ENCODE measurements at regions not wholly inside any gene's neighbourhood (a gene's known extent, or its start where the extent isn't known, plus 50 kb on each side); places are given as distances from the start of the nearest gene placed in this dataset.

DNA sequence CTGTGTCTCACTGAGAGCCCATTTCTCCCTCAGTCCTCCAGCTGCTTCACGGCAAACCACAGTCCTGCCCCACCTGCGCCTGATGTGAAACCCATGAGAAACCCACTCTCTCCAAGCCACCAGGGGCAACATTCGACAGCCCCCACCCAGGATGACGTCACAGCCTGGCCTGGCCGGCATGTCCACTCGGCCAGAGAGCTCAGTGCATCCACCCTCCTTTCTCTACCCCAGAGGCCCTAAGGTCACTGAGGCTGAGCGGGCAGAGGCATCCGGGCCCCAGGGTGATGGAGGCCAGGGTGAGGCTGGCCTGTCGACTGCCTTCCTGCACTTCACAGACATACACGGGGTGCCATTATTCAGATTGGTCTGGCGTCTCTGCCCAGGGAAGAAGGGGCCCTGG, 402.7 kb upstream of the MYT1L start:
- H3K23me2 ChIP-seq (ENCODE audit: low read depth, low read length): no peaks in the 10 kb centered on the region
- no peak overlapping the region for H3K9ac ChIP-seq (replicated peaks in 1 of 4; ENCODE audit: extremely low read depth in 1 of 4, low read depth in 3 of 4, low read length in 3 of 4)
- H2AK5ac ChIP-seq (ENCODE audit: low read depth, low read length): no peak overlapping the region
- no peaks in the 10 kb centered on the region for H3K9me3 ChIP-seq (ENCODE audit: insufficient read depth in 2 of 2, low read depth in 1 of 2, low read length in 1 of 2)
- no peak overlapping the region for H2BK20ac ChIP-seq (ENCODE audit: low read length)
- no peak overlapping the region for H3K23ac ChIP-seq (ENCODE audit: insufficient read length)
- no peak overlapping the region for H2BK12ac ChIP-seq (ENCODE audit: low read depth, low read length)
- H3K14ac ChIP-seq (ENCODE audit: insufficient read length): no peak overlapping the region
- no peak overlapping the region for H4K8ac ChIP-seq (ENCODE audit: extremely low read depth, insufficient read depth, low read length)
- H4K91ac ChIP-seq (replicated peaks; ENCODE audit: insufficient read length, low read length): no peak overlapping the region
- no peaks in the 10 kb centered on the region for H3K79me1 ChIP-seq (ENCODE audit: low read depth, low read length)
- no peak overlapping the region for H3K56ac ChIP-seq (replicated peaks; ENCODE audit: insufficient read length, low read depth, low read length)
- H3K4me3 ChIP-seq (ENCODE audit: extremely low read depth in 1 of 4, insufficient read depth in 2 of 4, low read depth in 3 of 4, low read length in 4 of 4): no peak overlapping the region
- H2BK120ac ChIP-seq (replicated peaks; ENCODE audit: low read depth, low read length): no peak overlapping the region
- H3K27me3 ChIP-seq (replicated peaks in 1 of 4; ENCODE audit: control insufficient read depth in 3 of 4, extremely low read depth in 1 of 4, insufficient read depth in 3 of 4, low read length in 3 of 4): no peaks in the 10 kb centered on the region
- FAIRE-seq: no peak
- H3K4me1 ChIP-seq (replicated peaks in 1 of 4; ENCODE audit: control insufficient read depth in 3 of 4, insufficient read depth in 4 of 4, low read length in 3 of 4): no peaks in the 10 kb centered on the region
- POLR2A ChIA-PET (ENCODE audit: partially characterized antibody): no interaction called here
- H3K18ac ChIP-seq (ENCODE audit: extremely low read depth, low read length): no peak overlapping the region; the same call in 1 of the 2 replicates
- no peaks in the 10 kb centered on the region for H3K36me3 ChIP-seq (ENCODE audit: control insufficient read depth in 2 of 4, insufficient read depth in 4 of 4, low read length in 3 of 4)
- no peak overlapping the region for H2AFZ ChIP-seq (ENCODE audit: low read length)
- DNase-seq (ENCODE audit: low read depth in 1 of 2, low spot score in 2 of 2): no peak
- H4K5ac ChIP-seq (ENCODE audit: insufficient read length, low read depth, low read length): no peak overlapping the region
- no peak overlapping the region for H3K4me2 ChIP-seq (ENCODE audit: insufficient read depth in 1 of 2, low read depth in 2 of 2, low read length in 2 of 2)
- H2BK5ac ChIP-seq (ENCODE audit: low read depth, low read length): no peak overlapping the region
- no peak overlapping the region for H3K4ac ChIP-seq (replicated peaks; ENCODE audit: insufficient read length, low read depth, low read length)
- H4K20me1 ChIP-seq (replicated peaks in 1 of 2; ENCODE audit: control insufficient read depth in 1 of 2, insufficient read depth in 2 of 2, low read length in 2 of 2): no peaks in the 10 kb centered on the region
- H3K79me2 ChIP-seq (ENCODE audit: control insufficient read depth in 1 of 2, insufficient read depth in 2 of 2, low read length in 2 of 2): no peaks in the 10 kb centered on the region
- H2BK15ac ChIP-seq (ENCODE audit: low read length): no peak overlapping the region
- no peak overlapping the region for H3K27ac ChIP-seq (ENCODE audit: low read depth, low read length)
- CTCF ChIA-PET (ENCODE audit: partially characterized antibody): interaction anchor here (1.2 kb wide), 1 partner anchor 8 kb away, joined by 3 read pairs; no protein-coding TSS in a partner anchor
- 92% methylated on average over 10 of the region's 11 CpGs; no CpG with 5 or more reads in 1 of the 2 experiments for WGBS, 2 experiments (ENCODE audit: extremely low coverage in 1 of 2, insufficient coverage in 1 of 2, insufficient read length in 1 of 2, insufficient replicate concordance in 2 of 2, low coverage in 1 of 2, low lambda C conversion rate in 2 of 2, missing lambda C conversion rate in 1 of 2)
- TF ChIP-seq RNF2 (IDR thresholded peaks at IDR 0.05; ENCODE audit: borderline replicate concordance, low read depth, low read length, missing control alignments, poor library complexity, severe bottlenecking): no peak
- no peak for TF ChIP-seq CTCF (IDR thresholded peaks at IDR 0.05; ENCODE audit: control extremely low read depth in 1 of 3, insufficient read depth in 1 of 3, low read depth in 1 of 3, low read length in 3 of 3)
- TF ChIP-seq NANOG (IDR thresholded peaks at IDR 0.05; ENCODE audit: insufficient read depth, low read depth, low read length, poor library complexity, severe bottlenecking): no peak
- no peak for TF ChIP-seq RAD21 (IDR thresholded peaks at IDR 0.05 in 1 of 2, conservative IDR thresholded peaks at IDR 0.05 in 1 of 2; ENCODE audit: low read depth in 2 of 2, low read length in 2 of 2)
- TF ChIP-seq EGR1 (IDR thresholded peaks at IDR 0.05; ENCODE audit: borderline replicate concordance, low read depth, low read length): no peak
- TF ChIP-seq SP4 (IDR thresholded peaks at IDR 0.05; ENCODE audit: low read length): no peak
- TF ChIP-seq HDAC2 (IDR thresholded peaks at IDR 0.05; ENCODE audit: borderline replicate concordance in 1 of 2, low read depth in 2 of 2, low read length in 2 of 2): no peak
- TF ChIP-seq SRF (IDR thresholded peaks at IDR 0.05; ENCODE audit: low read depth, low read length): no peak
- TF ChIP-seq CREB1 (IDR thresholded peaks at IDR 0.05): no peak
- TF ChIP-seq TCF12 (IDR thresholded peaks at IDR 0.05; ENCODE audit: low read depth, low read length): no peak
- TF ChIP-seq GABPA (IDR thresholded peaks at IDR 0.05; ENCODE audit: borderline replicate concordance, insufficient read depth, low read length): no peak
- TF ChIP-seq TEAD4 (IDR thresholded peaks at IDR 0.05; ENCODE audit: low read depth, low read length): no peak

Data from H1 (cell line).